ENCODE measurements at regions not wholly inside any gene's neighbourhood (a gene's known extent, or its start where the extent isn't known, plus 50 kb on each side); places are given as distances from the start of the nearest gene placed in this dataset.
"Not testable (repeated sequence)": the region's sequence is repeated elsewhere in the genome, so short reads cannot be mapped to it uniquely, and the experiment has no call there.

DNA sequence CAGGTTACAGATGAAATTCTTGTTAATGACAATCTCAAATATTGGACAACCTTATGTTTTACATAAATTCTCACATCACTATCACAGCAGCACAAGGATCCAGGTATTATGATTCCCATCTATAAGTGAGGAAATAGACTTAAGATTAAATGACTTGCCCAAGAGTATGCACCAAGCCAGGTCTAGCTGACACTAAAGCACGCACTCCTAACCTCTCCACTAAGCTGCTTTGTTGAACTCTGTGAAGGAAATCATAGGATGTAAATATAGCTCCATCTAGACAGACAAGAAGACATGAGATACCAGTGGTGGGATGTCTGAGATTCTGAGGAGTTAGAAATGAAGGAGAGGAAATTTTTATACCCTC is 87.9 kb downstream of the PHLDA1 start:
- no peaks in the 10 kb centered on the region for H3K36me3 ChIP-seq
- peaks cover 0 to 24% (median 12%) of the 10 kb centered on the region in 6 donors for H3K4me1 ChIP-seq
- no peak overlapping the region for H3K4me3 ChIP-seq
- no peaks in the 10 kb centered on the region for H3K27me3 ChIP-seq (replicated peaks in 1 of 7)
- DNase-seq: no peak
- no peaks in the 10 kb centered on the region for H3K9me3 ChIP-seq
- intact Hi-C loops (cut with DNase I; ENCODE audit: low total_unique reads): no loop called here
- H3K27ac ChIP-seq: peak overlapping the region in 7 of 8 donors; percentile 41 to 78 (median 65)
- 91 to 98% (median 95%) methylated on average over 1 of the region's 1 CpG for WGBS, 5 donors
- TF ChIP-seq POLR2AphosphoS5 (IDR thresholded peaks at IDR 0.05) (no peak), POLR2A (IDR thresholded peaks at IDR 0.05) (no peak)
- TF ChIP-seq, protein P1, sequence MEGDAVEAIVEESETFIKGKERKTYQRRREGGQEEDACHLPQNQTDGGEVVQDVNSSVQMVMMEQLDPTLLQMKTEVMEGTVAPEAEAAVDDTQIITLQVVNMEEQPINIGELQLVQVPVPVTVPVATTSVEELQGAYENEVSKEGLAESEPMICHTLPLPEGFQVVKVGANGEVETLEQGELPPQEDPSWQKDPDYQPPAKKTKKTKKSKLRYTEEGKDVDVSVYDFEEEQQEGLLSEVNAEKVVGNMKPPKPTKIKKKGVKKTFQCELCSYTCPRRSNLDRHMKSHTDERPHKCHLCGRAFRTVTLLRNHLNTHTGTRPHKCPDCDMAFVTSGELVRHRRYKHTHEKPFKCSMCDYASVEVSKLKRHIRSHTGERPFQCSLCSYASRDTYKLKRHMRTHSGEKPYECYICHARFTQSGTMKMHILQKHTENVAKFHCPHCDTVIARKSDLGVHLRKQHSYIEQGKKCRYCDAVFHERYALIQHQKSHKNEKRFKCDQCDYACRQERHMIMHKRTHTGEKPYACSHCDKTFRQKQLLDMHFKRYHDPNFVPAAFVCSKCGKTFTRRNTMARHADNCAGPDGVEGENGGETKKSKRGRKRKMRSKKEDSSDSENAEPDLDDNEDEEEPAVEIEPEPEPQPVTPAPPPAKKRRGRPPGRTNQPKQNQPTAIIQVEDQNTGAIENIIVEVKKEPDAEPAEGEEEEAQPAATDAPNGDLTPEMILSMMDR (IDR thresholded peaks at IDR 0.05 in 8 of 11, conservative IDR thresholded peaks at IDR 0.05 in 3 of 11): no peak

DNA sequence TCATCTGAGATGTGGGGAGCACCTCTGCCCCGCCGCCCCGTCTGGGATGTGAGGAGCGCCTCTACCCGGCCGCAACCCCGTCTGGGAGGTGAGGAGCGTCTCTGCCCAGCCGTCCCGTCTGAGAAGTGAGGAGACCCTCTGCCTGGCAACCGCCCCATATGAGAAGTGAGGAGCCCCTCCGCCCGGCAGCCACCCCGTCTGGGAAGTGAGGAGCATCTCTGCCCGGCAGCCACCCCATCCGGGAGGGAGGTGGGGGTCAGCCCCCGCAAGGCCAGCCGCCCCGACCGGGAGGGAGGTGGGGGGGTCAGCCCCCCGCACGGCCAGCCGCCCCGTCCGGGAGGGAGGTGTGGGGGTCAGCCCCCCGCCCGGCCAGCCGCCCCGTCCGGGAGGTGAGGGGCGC is 89.9 kb downstream of the PHLDA1 start:
- DNase-seq; H3K27ac ChIP-seq; intact Hi-C loops (cut with DNase I; ENCODE audit: low total_unique reads); H3K4me3 ChIP-seq; H3K27me3 ChIP-seq (replicated peaks in 1 of 7); H3K9me3 ChIP-seq; H3K36me3 ChIP-seq: not testable (repeated sequence)
- WGBS, 5 donors: 96 to 100% (median 98%) methylated on average over 1 to 31 of the region's 31 CpGs; no CpG with 5 or more reads in 1 of the 5 donors
- H3K4me1 ChIP-seq: peaks cover 0 to 26% (median 12%) of the 10 kb centered on the region in 6 donors

DNA sequence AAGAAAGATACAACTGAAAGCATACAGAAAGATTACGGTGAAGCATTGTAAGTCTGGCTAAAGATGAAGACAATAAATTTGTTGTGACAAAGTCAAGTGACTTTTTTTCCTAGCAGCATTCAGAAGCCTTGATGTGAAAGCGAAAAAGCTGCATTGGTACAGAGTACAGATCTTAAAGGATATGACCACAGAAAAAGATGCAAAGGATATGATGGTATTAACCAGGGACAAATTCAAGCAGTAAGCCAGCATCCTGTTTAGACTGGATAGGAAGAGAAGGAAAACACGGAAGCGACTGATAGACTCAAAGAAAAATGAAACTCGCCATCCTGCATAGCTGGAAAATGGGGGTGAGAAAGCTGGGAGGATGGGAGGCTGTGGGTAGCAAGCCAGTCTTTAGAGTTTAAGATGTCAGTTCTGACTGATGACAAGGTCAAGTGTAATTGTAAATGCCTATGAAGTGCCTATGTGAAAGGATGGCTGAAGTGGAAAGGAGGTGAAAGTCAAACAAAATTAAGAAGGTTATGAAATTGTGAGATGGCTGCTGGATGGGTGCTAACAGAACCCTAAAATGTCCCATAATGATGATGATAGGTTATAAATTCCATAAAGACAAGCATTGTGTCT is 92.4 kb downstream of the PHLDA1 start:
- DNase-seq: no peak
- Histone ChIP-seq H3K9me3 (no peaks in the 10 kb centered on the region), H3K4me3 (no peak overlapping the region), H3K27ac (peak overlapping the region in 1 of 8 donors; percentile 11), H3K27me3 (replicated peaks in 1 of 7) (peaks cover 0 to 4% (median 0%) of the 10 kb centered on the region in 7 donors), H3K4me1 (peaks cover 0 to 28% (median 11%) of the 10 kb centered on the region in 6 donors), H3K36me3 (no peaks in the 10 kb centered on the region)
- TF ChIP-seq POLR2A (IDR thresholded peaks at IDR 0.05) (no peak), POLR2AphosphoS5 (IDR thresholded peaks at IDR 0.05) (no peak)
- TF ChIP-seq, protein P1 (IDR thresholded peaks at IDR 0.05 in 8 of 11, conservative IDR thresholded peaks at IDR 0.05 in 3 of 11): no peak
- 43 to 51% (median 46%) methylated on average over 5 of the region's 5 CpGs for WGBS, 5 donors
- intact Hi-C loops (cut with DNase I; ENCODE audit: low total_unique reads): no loop called here

DNA sequence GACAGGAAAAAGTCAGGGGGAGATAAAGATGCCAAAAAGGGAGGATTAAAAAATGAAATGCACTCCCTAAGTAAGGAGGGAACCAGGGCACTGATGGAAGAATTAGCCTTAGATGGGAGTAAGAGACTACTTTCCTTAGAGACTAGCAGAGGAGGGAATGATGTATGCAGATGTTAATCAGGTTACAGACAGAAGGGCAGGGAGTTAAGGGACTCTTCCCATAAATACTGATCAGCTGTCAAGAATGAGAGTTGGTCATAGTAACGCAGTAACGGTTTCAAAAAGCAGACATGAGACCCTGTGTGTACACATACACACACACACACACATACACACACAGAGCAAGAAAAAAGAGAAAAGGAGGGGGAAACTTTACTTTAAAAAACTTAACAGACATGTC is 93.4 kb downstream of the PHLDA1 start:
- H3K4me1 ChIP-seq: peaks cover 0 to 29% (median 8%) of the 10 kb centered on the region in 6 donors
- H3K36me3 ChIP-seq: no peaks in the 10 kb centered on the region
- H3K27ac ChIP-seq: peak overlapping the region in 2 of 8 donors; percentile 2 to 12
- H3K4me3 ChIP-seq: no peak overlapping the region
- H3K27me3 ChIP-seq (replicated peaks in 1 of 7): peaks cover 0 to 4% (median 0%) of the 10 kb centered on the region in 7 donors
- TF ChIP-seq POLR2A (IDR thresholded peaks at IDR 0.05) (no peak), POLR2AphosphoS5 (IDR thresholded peaks at IDR 0.05) (no peak)
- TF ChIP-seq, protein P1 (IDR thresholded peaks at IDR 0.05 in 8 of 11, conservative IDR thresholded peaks at IDR 0.05 in 3 of 11): no peak
- 83 to 88% (median 83%) methylated on average over 2 of the region's 2 CpGs for WGBS, 5 donors
- DNase-seq: no peak
- intact Hi-C loops (cut with DNase I; ENCODE audit: low total_unique reads): no loop called here
- H3K9me3 ChIP-seq: no peaks in the 10 kb centered on the region

Measured in spleen (tissue), 11 donors.